ENCODE measurements at regions not wholly inside any gene's neighbourhood (a gene's known extent, or its start where the extent isn't known, plus 50 kb on each side); places are given as distances from the start of the nearest gene placed in this dataset.
"Not testable (repeated sequence)": the region's sequence is repeated elsewhere in the genome, so short reads cannot be mapped to it uniquely, and the experiment has no call there.

DNA sequence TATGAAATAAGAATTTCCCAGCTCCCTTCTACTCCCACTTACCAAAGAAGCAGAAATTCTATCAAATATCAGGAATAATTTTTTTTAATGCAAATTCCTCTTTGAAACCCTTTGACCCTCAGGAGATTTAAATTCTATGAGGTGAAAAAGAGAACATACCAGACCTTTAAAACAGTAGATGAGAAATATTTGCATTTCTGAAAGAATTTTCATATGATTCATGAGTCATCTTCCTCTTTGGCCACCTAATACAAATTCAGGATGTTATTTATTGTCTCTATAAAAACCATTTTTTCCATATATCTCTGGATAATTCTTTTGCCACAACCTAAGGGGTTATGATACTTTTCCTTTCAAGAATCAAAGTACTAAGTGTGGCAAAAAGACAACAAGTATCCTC is 67.3 kb upstream of the ST3GAL6 start:
- H3K36me3 Mint-ChIP-seq, result no peaks in the 10 kb centered on the region
- ATAC-seq (no peak), DNase-seq (ENCODE audit: low spot score in 2 of 2) (no peak)
- H3K27ac Mint-ChIP-seq, result no peak overlapping the region
- no peaks in the 10 kb centered on the region for H3K9me3 Mint-ChIP-seq

DNA sequence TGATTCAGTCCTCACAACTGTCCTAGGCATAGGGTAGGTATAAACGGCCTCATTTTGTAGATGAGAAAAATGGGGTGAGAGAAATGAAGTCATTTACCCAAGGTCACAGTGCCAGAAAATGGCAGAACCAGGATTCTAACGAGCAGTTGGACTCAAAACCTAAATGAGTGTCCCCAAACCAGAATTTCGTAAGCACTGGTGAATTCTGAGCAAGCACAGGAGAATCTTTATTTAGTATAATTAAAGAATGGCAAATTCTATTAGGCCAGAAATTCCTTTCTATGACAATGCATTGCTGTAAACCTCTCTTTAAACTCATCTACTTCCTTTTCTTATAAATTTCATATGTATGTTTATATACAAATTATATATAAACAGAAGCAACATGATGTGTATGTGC is 66.8 kb upstream of the ST3GAL6 start:
- not testable (repeated sequence) for H3K9me3 Mint-ChIP-seq; ATAC-seq; DNase-seq (ENCODE audit: low spot score in 2 of 2); H3K36me3 Mint-ChIP-seq; H3K27ac Mint-ChIP-seq

DNA sequence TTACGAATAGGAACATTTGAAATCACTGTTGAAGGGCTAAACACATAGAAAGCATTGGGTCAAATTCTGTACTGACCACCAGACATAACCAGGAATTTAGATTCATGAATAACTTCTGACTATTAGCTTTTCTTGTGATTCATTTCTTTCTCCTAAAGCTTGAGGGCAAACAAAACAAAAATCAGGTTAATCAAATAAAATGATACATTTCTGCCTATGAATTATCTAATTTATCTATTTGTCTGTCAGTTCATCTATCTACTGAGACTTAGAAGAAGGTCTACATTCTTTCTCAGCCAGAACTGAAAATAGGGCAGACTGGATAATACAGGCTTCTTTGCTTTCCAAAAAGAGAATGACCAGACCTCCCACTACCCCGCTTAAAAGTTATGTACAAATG is 65.9 kb upstream of the ST3GAL6 start:
- no peaks in the 10 kb centered on the region for H3K9me3 Mint-ChIP-seq
- DNase-seq (ENCODE audit: low spot score in 2 of 2), result no peak
- H3K36me3 Mint-ChIP-seq, result no peaks in the 10 kb centered on the region
- no peak overlapping the region for H3K27ac Mint-ChIP-seq
- ATAC-seq, result no peak

- H3K9me3 Mint-ChIP-seq, result no peaks in the 10 kb centered on the region
- H3K27ac Mint-ChIP-seq, result no peak overlapping the region
- ATAC-seq (no peak), DNase-seq (ENCODE audit: low spot score in 2 of 2) (no peak)
- H3K36me3 Mint-ChIP-seq, result no peaks in the 10 kb centered on the region
Observed at GRCh38 chr3:98699132-98699531, 64.0 kb upstream of the ST3GAL6 start.

DNA sequence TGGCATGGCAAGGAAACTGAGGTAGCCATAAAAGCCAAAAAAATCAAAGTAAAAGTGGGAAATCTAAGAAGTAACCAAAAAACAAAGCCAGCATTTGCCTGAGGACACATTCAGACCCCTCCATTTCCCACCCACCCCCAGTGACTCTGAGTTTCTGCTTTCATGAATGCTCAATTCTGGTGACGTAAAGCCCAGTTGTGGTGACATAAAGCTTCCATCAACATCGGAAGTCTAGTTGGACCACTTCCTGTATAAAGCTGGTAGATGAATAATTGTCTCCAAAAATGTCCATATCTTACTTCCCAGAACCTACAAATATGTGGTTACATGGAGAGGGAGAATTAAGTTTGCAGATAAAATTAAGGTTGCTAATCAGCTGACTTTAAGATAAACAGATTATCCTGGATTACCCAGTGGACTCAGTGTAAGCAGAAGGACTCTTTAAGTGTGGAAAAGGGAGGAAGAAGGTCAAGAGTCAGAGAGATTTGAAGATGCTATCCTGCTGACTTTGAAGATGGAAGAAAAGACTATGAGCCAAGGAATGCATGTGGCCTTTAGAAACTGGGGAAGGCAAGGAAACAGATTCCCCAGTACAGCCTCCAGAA is 62.0 kb upstream of the ST3GAL6 start:
- DNase-seq (ENCODE audit: low spot score in 2 of 2) (no peak), ATAC-seq (no peak)
- no peaks in the 10 kb centered on the region for H3K36me3 Mint-ChIP-seq
- H3K9me3 Mint-ChIP-seq, result no peaks in the 10 kb centered on the region
- no peak overlapping the region for H3K27ac Mint-ChIP-seq

GRCh38 chr3:98702166-98702565 is 61.0 kb upstream of the ST3GAL6 start:
- H3K9me3 Mint-ChIP-seq, result no peaks in the 10 kb centered on the region
- no peak overlapping the region for H3K27ac Mint-ChIP-seq
- DNase-seq (ENCODE audit: low spot score in 2 of 2) (no peak), ATAC-seq (no peak)
- no peaks in the 10 kb centered on the region for H3K36me3 Mint-ChIP-seq

DNA sequence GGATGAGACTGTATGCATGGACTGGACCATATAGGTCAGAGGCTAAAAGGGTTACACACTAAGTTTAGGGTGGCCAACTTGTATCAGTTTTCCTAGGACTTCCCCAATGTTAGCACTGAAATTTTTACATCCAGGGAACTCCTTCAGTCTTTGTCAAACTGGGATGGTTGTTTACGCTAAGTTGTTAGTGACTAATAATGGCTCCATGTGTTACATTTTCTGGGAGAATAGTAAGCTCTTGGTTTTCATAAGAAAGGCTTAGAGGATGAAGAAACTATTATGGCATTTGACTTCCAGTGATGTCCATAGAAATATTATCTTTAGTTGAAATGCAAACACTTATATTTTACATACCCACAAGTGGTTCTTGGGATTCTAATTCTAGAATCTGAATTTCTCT is 57.9 kb upstream of the ST3GAL6 start:
- no peak for ATAC-seq
- no peak for DNase-seq (ENCODE audit: low spot score in 2 of 2)
- Mint-ChIP-seq H3K27ac (no peak overlapping the region), H3K36me3 (no peaks in the 10 kb centered on the region), H3K9me3 (no peaks in the 10 kb centered on the region)

GRCh38 chr3:98705694-98706093 is 57.4 kb upstream of the ST3GAL6 start:
- no peaks in the 10 kb centered on the region for H3K9me3 Mint-ChIP-seq
- no peak for ATAC-seq
- no peak overlapping the region for H3K27ac Mint-ChIP-seq
- DNase-seq (ENCODE audit: low spot score in 2 of 2), result no peak
- no peaks in the 10 kb centered on the region for H3K36me3 Mint-ChIP-seq

DNA sequence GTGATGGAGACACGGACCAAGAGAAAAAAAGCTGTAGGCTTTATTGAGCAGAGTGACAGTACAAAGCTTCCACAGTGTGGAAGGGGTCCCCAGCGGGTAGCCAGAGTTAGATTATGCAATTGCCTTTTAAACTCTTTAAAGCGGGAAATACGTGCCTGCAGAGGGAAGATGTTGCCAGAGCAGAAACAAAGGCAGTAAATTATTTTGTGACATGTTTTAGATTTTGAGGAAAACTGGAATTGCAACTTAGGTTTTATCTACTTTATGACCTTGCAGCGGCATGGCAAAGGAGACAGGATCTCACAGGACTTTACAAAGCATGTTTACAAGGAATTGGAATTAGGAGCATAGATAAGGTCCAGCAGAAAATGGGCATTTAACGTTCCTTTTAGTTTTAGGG is 54.5 kb upstream of the ST3GAL6 start:
- not testable (repeated sequence) for H3K27ac Mint-ChIP-seq; DNase-seq (ENCODE audit: low spot score in 2 of 2); H3K9me3 Mint-ChIP-seq; H3K36me3 Mint-ChIP-seq; ATAC-seq

- Mint-ChIP-seq H3K9me3 (no peaks in the 10 kb centered on the region), H3K27ac (no peak overlapping the region), H3K36me3 (no peaks in the 10 kb centered on the region)
- DNase-seq (ENCODE audit: low spot score in 2 of 2) (no peak), ATAC-seq (no peak)
Observed at GRCh38 chr3:98709441-98709840, 53.7 kb upstream of the ST3GAL6 start.

- ATAC-seq (no peak), DNase-seq (ENCODE audit: low spot score in 2 of 2) (no peak)
- no peak overlapping the region for H3K27ac Mint-ChIP-seq
- no peaks in the 10 kb centered on the region for H3K36me3 Mint-ChIP-seq
- no peaks in the 10 kb centered on the region for H3K9me3 Mint-ChIP-seq
Observed at GRCh38 chr3:98710067-98710659, 53.0 kb upstream of the ST3GAL6 start.

DNA sequence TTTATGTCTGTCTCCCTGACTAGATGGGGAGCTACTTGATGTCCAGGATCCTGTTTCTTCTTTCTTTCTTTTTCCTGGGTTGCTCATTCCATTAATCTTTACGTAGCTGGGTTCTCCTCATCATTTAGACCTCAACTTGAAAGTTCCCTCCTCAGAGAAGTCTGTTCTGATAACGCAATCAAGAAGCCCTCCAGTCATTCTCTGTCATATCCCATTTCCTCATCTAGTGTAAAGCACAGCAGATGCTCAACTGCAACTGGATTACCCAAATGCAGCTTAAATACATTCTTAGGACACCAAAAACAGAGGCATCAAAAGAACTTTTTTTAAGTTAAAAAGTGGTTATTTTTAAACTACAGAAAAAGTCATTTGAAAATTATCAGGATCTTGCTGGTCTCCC is 51.7 kb upstream of the ST3GAL6 start:
- Mint-ChIP-seq H3K9me3 (no peaks in the 10 kb centered on the region), H3K36me3 (no peaks in the 10 kb centered on the region), H3K27ac (no peak overlapping the region)
- no peak for ATAC-seq
- no peak for DNase-seq (ENCODE audit: low spot score in 2 of 2)

DNA sequence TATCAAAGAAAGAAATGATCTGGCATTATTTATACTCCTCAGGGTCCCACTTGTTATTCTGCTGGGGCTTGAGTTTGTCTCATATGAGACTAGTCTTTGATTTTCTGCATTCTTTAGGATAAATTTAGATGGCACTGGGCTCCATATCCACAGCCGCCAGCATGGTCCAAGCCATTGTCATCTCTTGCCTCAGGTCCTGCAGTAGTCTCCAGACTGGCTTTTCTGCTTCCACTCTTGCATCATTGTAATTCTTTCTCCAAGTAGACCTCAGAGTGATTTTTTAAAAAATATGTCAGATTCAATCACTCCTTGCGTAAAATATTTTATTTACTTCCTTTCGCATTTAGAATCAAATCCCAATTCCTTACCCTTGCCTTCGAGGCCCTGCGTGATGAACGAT is 50.4 kb upstream of the ST3GAL6 start:
- no peak for DNase-seq (ENCODE audit: low spot score in 2 of 2)
- Mint-ChIP-seq H3K36me3 (no peaks in the 10 kb centered on the region), H3K9me3 (no peaks in the 10 kb centered on the region), H3K27ac (no peak overlapping the region)
- ATAC-seq, result no peak

- not testable (repeated sequence) for H3K9me3 Mint-ChIP-seq; DNase-seq (ENCODE audit: low spot score in 2 of 2); ATAC-seq; H3K36me3 Mint-ChIP-seq
- peak overlapping the region in 1 of 2 donors; percentile 4 for H3K27ac Mint-ChIP-seq
Observed at GRCh38 chr3:98713332-98713731, 49.8 kb upstream of the ST3GAL6 start.

Data from activated naive CD4-positive, alpha-beta T cell treated with anti-CD3 and anti-CD28 coated beads, Interleukin-2, amount 50 U/mL, for 72 hours (primary cell).